Fibroblast of villous mesenchyme (primary cell): ENCODE measurements at regions not wholly inside any gene's neighbourhood (a gene's known extent, or its start where the extent isn't known, plus 50 kb on each side); places are given as distances from the start of the nearest gene placed in this dataset.

ENCODE experiments used
- DNase-seq: peaks from one replicate; pipeline ENCODE4 v3.0.0-alpha.2; 2010; ENCODE audit warnings: low read depth
- H3K4me3 ChIP-seq: 2 replicates; pipeline ENCODE4 v1.5.1; 2011; ENCODE audit warnings: low read depth, mild to moderate bottlenecking, low read length
- CTCF ChIP-seq: IDR thresholded peaks from 2 replicates; pipeline ENCODE4 v1.5.1; 2012; ENCODE audit warnings: low read depth, mild to moderate bottlenecking, low read length; ENCODE audit not compliant: insufficient read depth

DNA sequence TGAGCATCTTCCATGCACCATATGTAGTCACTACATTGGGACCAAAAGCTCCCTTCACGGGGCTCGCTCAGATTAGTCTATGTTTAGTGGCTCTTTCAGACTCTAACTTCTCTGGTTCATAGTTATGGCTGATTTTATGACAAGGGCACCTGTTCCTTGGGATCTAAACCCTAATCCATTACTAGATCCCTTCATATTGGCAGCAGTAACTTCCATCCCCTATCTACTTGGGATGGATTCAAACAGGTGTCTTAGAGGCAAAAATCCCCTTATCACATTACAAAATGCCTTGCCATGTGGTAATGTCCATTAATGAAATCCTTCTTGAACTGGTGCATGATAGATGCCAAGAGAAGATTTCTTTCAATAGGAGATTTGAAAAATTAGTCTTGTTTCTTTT is 96.7 kb upstream of the TP63 start:
- no peak for DNase-seq
- no peak overlapping the region for H3K4me3 ChIP-seq
- TF ChIP-seq CTCF: no peak

- no peak for DNase-seq
- no peak for TF ChIP-seq CTCF
- H3K4me3 ChIP-seq: no peak overlapping the region
Observed at GRCh38 chr3:189537135-189537534, 94.1 kb upstream of the TP63 start.

DNA sequence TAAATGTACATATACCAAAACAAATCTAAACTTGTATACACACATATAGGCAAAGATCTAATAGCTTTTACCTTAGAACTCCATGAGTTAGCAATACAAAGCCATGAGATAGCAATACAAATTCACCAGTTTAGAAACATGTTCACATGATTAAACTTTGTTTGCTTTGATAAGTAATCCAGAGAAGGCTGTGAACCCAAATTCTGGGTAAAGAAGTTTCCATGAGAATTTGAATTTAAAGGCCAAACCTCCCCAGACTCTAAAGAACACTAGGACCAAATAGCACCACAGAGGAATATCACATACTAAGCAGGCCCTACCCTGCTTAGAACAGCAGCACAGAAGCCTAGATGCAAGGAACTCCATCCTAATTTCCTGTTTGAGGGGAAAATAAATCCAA is 83.7 kb upstream of the TP63 start:
- no peak for TF ChIP-seq CTCF
- DNase-seq: no peak
- H3K4me3 ChIP-seq: no peak overlapping the region

DNA sequence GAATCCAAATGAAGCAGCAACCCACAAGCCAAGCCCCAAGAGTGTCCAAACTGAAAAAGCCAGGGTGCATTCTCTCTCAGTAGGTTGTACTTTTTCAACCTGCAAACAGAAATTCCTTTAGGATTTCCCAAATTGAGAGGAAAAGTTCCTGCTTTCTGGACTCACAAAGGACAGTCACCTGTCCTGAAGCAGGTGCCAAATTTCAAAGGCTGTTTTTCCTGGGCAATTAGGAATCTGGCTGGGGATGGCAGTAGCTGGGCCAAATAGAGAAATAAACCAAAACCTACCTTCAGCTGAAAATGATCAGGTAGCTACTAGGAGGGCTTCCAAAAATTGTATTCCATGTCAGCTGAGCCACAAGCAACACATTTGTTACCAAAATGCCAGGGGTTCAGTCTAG is 83.1 kb upstream of the TP63 start:
- no peak for DNase-seq
- TF ChIP-seq CTCF: no peak
- no peak overlapping the region for H3K4me3 ChIP-seq

DNA sequence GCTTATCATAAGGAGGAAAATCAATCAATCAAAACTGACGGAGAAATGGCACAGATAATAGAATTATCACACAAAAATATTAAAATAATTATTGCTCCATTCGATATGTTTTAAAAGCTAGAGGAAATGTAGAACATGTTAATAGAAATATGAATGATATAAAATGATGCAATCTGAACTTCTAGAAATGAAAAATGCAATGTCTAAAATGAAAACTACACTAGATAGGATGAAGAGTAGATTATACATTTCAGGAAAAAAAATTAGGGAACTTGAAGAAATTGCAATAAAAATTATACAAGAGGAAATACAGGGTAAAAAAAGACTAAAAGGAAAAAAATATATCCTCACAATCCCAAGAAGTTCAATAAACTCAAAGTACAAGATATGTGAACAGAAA is 80.2 kb upstream of the TP63 start:
- no peak overlapping the region for H3K4me3 ChIP-seq
- no peak for DNase-seq
- no peak for TF ChIP-seq CTCF

GRCh38 chr3:189554868-189555557 is 76.2 kb upstream of the TP63 start:
- no peak for DNase-seq
- no peak for TF ChIP-seq CTCF
- no peak overlapping the region for H3K4me3 ChIP-seq

DNA sequence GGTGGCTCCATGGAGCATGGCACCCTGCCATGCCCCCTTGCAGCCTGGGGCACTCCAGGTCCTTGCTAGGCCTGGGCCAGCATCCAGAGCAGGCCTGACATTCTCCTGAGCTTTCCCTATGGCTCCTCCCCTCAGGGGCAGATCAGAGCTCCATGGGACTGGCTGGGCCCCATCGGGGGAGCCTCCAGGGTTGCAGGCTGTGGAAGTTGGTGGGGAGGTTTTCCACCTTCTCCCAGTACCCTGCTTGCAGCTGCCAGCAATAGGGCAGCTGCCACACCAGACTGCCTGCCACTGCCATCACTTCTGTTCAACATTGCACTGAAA is 75.7 kb upstream of the TP63 start:
- no peak for TF ChIP-seq CTCF
- H3K4me3 ChIP-seq: no peak overlapping the region
- no peak for DNase-seq
